CD4-positive, CD25-positive, alpha-beta regulatory T cell (primary cell): ENCODE measurements at regions not wholly inside any gene's neighbourhood (a gene's known extent, or its start where the extent isn't known, plus 50 kb on each side); places are given as distances from the start of the nearest gene placed in this dataset.
"Not testable (repeated sequence)": the region's sequence is repeated elsewhere in the genome, so short reads cannot be mapped to it uniquely, and the experiment has no call there.

Experiments
- ATAC-seq, 2 donors: fragments of 150-1000 bp; cut with Tn5 transposase; one replicate each; pipeline ENCODE4 v1.10.0; 2021; ENCODE audit warnings: low read depth in 2 of 2, moderate number of reproducible peaks in 2 of 2, moderate library complexity in 1 of 2
- DNase-seq, 3 donors: peaks; one replicate each; pipeline versions ENCODE4 v3.0.0 to v3.0.0-alpha.2; 2012 to 2022; ENCODE audit warnings: mixed read lengths in 1 of 3
- H3K27ac ChIP-seq: one replicate; pipeline ENCODE4 v1.7.0; 2013; ENCODE audit warnings: mild to moderate bottlenecking, low read length; ENCODE audit not compliant: insufficient read depth, poor library complexity, severe bottlenecking
- H3K27me3 ChIP-seq: one replicate; pipeline ENCODE4 v1.7.0; 2013; ENCODE audit warnings: low read length; ENCODE audit not compliant: control insufficient read depth, insufficient read depth
- H3K36me3 ChIP-seq: one replicate; pipeline ENCODE4 v1.7.0; 2013; ENCODE audit warnings: mild to moderate bottlenecking, low read length, moderate library complexity; ENCODE audit not compliant: control insufficient read depth, insufficient read depth
- H3K4me1 ChIP-seq: 2 replicates; pipeline ENCODE4 v1.7.0; 2013; ENCODE audit warnings: mild to moderate bottlenecking, low read length; ENCODE audit not compliant: insufficient read depth, control insufficient read depth, poor library complexity, severe bottlenecking
- H3K4me3 ChIP-seq: one replicate; pipeline ENCODE4 v1.7.0; 2013; ENCODE audit warnings: low read depth, mild to moderate bottlenecking, low read length, moderate library complexity
- H3K9me3 ChIP-seq, 2 experiments: 1 replicate in 1 of 2; 2 replicates in 1 of 2; pipeline ENCODE4 v1.7.0; 2013; ENCODE audit warnings: low read length in 2 of 2, mild to moderate bottlenecking in 1 of 2, moderate library complexity in 1 of 2; ENCODE audit not compliant: control insufficient read depth in 2 of 2
- H3K27ac Mint-ChIP-seq, 3 donors: one replicate each; pipeline ENCODE4 v1.8.0; 2020 to 2022; ENCODE audit warnings: mild to moderate bottlenecking in 3 of 3, mixed read lengths in 3 of 3, moderate library complexity in 2 of 3
- H3K27me3 Mint-ChIP-seq: one replicate; pipeline ENCODE4 v1.8.0; 2022; ENCODE audit warnings: mild to moderate bottlenecking, mixed read lengths
- H3K36me3 Mint-ChIP-seq: one replicate; pipeline ENCODE4 v1.8.0; 2020; ENCODE audit warnings: mixed read lengths
- H3K4me1 Mint-ChIP-seq, 4 donors: one replicate each; pipeline ENCODE4 v1.8.0; 2020 to 2022; ENCODE audit warnings: mixed read lengths in 4 of 4, mild to moderate bottlenecking in 1 of 4
- H3K4me3 Mint-ChIP-seq, 4 donors: one replicate each; pipeline ENCODE4 v1.8.0; 2020 to 2022; ENCODE audit warnings: mild to moderate bottlenecking in 4 of 4, mixed read lengths in 4 of 4, moderate library complexity in 3 of 4
- H3K9me3 Mint-ChIP-seq, 7 donors: one replicate each; pipeline ENCODE4 v1.8.0; 2020 to 2022; ENCODE audit warnings: mixed read lengths in 7 of 7, mild to moderate bottlenecking in 3 of 7, moderate library complexity in 2 of 7

DNA sequence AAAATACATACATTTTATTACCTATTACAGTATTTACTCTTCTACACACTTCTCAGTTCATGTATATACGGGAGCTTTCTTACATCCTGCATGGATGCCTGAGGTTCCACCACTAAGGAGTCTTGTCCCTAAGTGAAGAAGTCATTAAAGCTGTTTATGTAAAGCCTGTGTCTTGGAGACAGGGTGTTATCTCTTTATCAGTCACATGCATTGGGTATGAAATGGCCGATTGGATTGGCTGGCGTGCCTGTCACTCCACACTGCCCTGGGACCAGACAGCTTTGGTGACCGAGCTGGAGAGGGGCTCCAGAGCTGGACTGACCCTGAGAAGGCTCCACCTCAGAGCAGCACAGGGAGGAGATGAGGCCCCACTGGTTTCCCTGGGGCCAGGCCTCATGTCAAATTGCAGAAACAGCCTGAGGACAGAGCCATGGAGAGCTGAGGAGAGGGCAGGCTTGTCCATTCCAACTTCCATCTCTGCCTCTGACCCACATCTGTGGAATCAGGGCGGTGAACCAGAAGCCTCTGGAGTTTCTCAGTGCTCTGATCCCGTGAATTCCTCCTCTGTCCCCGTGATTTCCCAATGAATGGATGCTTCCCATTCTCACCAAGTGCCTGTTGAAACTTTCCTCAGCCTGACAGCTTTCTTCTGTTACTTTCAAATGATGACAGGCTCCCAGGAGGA is 628.8 kb downstream of the PRIM2 start:
- H3K4me1 Mint-ChIP-seq, ATAC-seq, H3K27me3 ChIP-seq, H3K27ac ChIP-seq, DNase-seq, H3K4me3 ChIP-seq, H3K27ac Mint-ChIP-seq, H3K4me3 Mint-ChIP-seq, H3K4me1 ChIP-seq, H3K9me3 Mint-ChIP-seq, H3K27me3 Mint-ChIP-seq, H3K9me3 ChIP-seq: not testable (repeated sequence)
- H3K36me3 ChIP-seq: peaks cover 17% of the 10 kb centered on the region
- H3K36me3 Mint-ChIP-seq: peaks cover 15% of the 10 kb centered on the region

DNA sequence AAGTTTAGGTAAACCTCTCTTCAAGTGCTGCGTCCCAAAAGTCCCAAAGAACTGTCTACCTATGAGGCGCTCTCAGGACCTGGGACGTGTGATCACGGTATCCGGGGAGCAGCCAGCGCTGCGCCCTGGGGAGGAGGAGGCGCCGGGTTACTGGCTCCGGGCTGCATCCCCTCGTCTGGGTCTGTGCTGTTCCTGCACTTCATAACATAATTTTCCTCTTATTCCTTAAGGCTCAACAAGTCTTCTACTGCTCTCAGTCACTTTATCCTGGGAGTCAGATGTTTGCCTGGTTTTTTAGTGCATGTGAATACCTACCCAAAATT is 629.3 kb downstream of the PRIM2 start:
- H3K27ac Mint-ChIP-seq, H3K9me3 ChIP-seq, H3K27me3 Mint-ChIP-seq, H3K4me3 ChIP-seq, H3K4me1 Mint-ChIP-seq, H3K27ac ChIP-seq, DNase-seq, H3K4me1 ChIP-seq, ATAC-seq, H3K4me3 Mint-ChIP-seq, H3K27me3 ChIP-seq, H3K9me3 Mint-ChIP-seq: not testable (repeated sequence)
- peaks cover 17% of the 10 kb centered on the region for H3K36me3 ChIP-seq
- H3K36me3 Mint-ChIP-seq: peaks cover 15% of the 10 kb centered on the region

DNA sequence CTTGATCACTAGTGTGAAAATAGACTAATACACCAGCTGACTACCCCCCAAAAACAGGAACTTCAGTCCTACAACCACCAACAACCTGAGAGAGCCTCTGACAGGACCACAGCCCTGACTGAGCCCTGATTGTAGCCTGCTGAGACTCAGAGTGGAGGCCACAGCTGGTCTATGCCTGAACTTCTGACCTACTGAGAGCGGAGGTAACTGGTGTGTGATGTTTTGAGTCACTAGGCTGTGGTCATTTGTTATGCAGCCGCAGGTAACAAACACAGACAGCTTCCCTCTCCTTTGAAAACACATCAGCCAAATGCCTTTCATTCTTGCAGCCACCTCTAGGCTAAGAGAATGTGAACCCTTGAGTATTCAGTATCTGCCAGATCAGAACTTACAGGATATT is 631.1 kb downstream of the PRIM2 start:
- not testable (repeated sequence) for H3K4me1 Mint-ChIP-seq, H3K27ac Mint-ChIP-seq, DNase-seq, H3K4me3 Mint-ChIP-seq, H3K27me3 ChIP-seq, H3K9me3 Mint-ChIP-seq, ATAC-seq, H3K27ac ChIP-seq, H3K4me1 ChIP-seq, H3K4me3 ChIP-seq, H3K27me3 Mint-ChIP-seq, H3K9me3 ChIP-seq
- H3K36me3 ChIP-seq: peaks cover 17% of the 10 kb centered on the region
- peaks cover 20% of the 10 kb centered on the region for H3K36me3 Mint-ChIP-seq

DNA sequence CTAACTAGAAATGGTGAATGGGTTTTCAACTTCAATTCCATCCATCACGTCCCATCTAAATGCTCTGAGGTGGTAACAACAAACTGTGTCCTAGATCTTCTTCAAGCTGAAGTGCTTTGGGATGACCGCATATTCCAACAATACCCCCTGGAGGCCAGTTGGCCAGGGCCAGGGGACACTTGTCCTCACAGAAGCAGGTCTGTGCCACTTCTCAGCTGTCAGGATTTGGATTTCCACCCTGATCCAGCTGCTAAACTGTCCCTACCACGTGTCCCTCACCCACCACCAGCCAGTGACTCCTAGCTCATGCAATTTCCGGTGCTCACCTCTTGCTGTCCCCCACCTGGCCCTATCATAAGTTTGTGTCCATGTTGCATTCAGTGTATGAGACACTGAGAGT is 633.0 kb downstream of the PRIM2 start:
- H3K4me3 Mint-ChIP-seq, H3K27me3 Mint-ChIP-seq, H3K27ac ChIP-seq, H3K27ac Mint-ChIP-seq, DNase-seq, H3K27me3 ChIP-seq, H3K9me3 Mint-ChIP-seq, H3K9me3 ChIP-seq, ATAC-seq, H3K4me1 Mint-ChIP-seq, H3K4me3 ChIP-seq, H3K4me1 ChIP-seq: not testable (repeated sequence)
- H3K36me3 Mint-ChIP-seq: peaks cover 17% of the 10 kb centered on the region
- H3K36me3 ChIP-seq: peaks cover 17% of the 10 kb centered on the region

DNA sequence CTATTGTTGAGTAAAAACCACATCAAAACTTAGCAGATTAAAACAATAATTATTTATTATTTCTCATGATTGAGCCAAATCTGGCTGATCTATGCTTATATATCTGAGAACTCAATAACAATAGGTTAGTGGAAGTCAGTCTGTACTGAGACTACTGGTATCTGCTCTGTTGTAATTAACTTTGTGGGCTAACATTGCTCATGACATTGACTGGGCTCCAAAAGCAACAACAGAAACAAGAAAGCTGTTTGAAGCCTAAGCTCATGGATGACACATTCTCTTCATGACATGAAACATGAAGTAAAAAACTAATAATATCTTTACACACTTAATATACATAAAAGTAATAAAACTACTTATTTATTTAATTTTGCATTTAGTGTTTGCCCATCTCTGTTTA is 649.3 kb downstream of the PRIM2 start:
- not testable (repeated sequence) for H3K36me3 Mint-ChIP-seq, H3K27ac ChIP-seq, H3K27me3 ChIP-seq, DNase-seq, H3K4me1 Mint-ChIP-seq, H3K27ac Mint-ChIP-seq, H3K4me3 ChIP-seq, H3K4me1 ChIP-seq, H3K36me3 ChIP-seq, H3K4me3 Mint-ChIP-seq, H3K9me3 Mint-ChIP-seq, H3K9me3 ChIP-seq, ATAC-seq, H3K27me3 Mint-ChIP-seq

DNA sequence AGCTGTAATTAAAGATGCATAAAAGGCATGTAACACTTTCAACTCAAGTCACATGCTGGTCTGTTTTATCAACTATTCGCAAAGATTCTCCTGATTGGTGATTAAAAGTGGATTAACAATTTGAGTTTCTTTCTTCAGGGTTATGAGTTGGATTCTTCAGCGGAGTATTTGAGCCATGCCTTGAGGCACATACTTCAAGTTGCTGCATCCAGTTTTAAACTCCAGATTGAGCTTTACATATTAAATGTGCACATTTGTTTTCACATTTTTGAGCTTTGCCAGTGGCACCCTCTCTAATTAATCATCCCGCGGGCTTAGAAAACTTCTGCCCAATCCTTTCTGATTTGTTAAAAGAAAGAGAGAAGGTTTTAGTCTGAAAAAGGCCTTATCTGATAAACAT is 654.5 kb downstream of the PRIM2 start:
- DNase-seq, H3K4me3 Mint-ChIP-seq, H3K27me3 Mint-ChIP-seq, H3K4me3 ChIP-seq, H3K36me3 Mint-ChIP-seq, H3K9me3 Mint-ChIP-seq, H3K27ac ChIP-seq, H3K27ac Mint-ChIP-seq, H3K36me3 ChIP-seq, H3K27me3 ChIP-seq, ATAC-seq, H3K4me1 ChIP-seq, H3K4me1 Mint-ChIP-seq, H3K9me3 ChIP-seq: not testable (repeated sequence)

DNA sequence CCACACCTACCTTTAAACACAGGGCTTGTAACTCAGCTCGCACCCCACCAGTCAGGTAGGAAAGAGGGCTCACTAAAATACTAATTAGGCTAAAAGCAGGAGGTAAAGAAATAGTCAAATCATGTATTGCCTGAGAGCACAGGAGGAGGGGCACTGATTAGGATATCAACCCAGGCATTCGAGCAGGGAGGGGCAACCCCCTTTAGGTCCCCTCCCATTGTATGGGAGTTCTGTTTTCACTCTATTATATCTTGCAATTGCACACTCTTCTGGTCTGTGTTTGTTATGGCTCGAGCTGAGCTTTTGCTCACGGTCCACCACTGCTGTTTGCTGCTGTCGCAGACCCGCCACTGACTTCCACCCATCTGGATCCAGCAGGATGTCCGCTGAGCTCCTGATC is 657.2 kb downstream of the PRIM2 start:
- peaks cover 4% of the 10 kb centered on the region for H3K27me3 Mint-ChIP-seq

DNA sequence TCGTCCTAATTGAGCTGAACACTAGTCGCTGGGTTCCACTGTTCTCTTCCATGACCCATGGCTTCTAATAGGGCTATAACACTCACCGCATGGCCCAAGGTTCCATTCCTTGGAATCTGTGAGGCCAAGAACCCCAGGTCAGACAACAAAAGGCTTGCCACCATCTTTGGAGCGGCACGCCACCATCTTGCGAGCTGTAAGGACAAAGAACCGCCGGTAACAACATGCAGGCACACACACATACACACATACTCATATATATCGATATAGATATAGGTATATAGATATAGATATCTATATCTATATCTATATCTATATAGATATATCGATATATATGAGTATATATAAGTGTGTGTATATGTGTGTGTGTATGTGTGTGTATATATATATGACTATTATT is 657.7 kb downstream of the PRIM2 start:
- H3K27me3 Mint-ChIP-seq, H3K9me3 ChIP-seq, H3K4me3 ChIP-seq, DNase-seq, H3K36me3 ChIP-seq, H3K27ac Mint-ChIP-seq, H3K27me3 ChIP-seq, ATAC-seq, H3K36me3 Mint-ChIP-seq, H3K4me1 Mint-ChIP-seq, H3K4me3 Mint-ChIP-seq, H3K9me3 Mint-ChIP-seq, H3K27ac ChIP-seq, H3K4me1 ChIP-seq: not testable (repeated sequence)

More for the DNA sequence above, 657.2 kb downstream of the PRIM2 start:
- Histone ChIP-seq H3K27me3 (no peaks in the 10 kb centered on the region), H3K4me3 (no peak overlapping the region), H3K36me3 (no peaks in the 10 kb centered on the region), H3K4me1 (no peaks in the 10 kb centered on the region), H3K9me3 (no peaks in the 10 kb centered on the region), H3K27ac (no peak overlapping the region)
- Mint-ChIP-seq H3K36me3 (no peaks in the 10 kb centered on the region), H3K27ac (no peak overlapping the region), H3K4me3 (no peak overlapping the region), H3K9me3 (peaks cover 0 to 5% (median 0%) of the 10 kb centered on the region in 7 donors), H3K4me1 (no peaks in the 10 kb centered on the region)
- DNase-seq (no peak), ATAC-seq (no peak)
